HG03342 (cell line): ENCODE measurements at regions not wholly inside any gene's neighbourhood (a gene's known extent, or its start where the extent isn't known, plus 50 kb on each side); places are given as distances from the start of the nearest gene placed in this dataset.
"Not testable (repeated sequence)": the region's sequence is repeated elsewhere in the genome, so short reads cannot be mapped to it uniquely, and the experiment has no call there.

Source experiments
- ATAC-seq: cut with Tn5 transposase; IDR thresholded peaks from one replicate; pipeline ENCODE4 v1.9.1; 2021; ENCODE audit warnings: mild to moderate bottlenecking, moderate library complexity; ENCODE audit not compliant: unreplicated experiment

DNA sequence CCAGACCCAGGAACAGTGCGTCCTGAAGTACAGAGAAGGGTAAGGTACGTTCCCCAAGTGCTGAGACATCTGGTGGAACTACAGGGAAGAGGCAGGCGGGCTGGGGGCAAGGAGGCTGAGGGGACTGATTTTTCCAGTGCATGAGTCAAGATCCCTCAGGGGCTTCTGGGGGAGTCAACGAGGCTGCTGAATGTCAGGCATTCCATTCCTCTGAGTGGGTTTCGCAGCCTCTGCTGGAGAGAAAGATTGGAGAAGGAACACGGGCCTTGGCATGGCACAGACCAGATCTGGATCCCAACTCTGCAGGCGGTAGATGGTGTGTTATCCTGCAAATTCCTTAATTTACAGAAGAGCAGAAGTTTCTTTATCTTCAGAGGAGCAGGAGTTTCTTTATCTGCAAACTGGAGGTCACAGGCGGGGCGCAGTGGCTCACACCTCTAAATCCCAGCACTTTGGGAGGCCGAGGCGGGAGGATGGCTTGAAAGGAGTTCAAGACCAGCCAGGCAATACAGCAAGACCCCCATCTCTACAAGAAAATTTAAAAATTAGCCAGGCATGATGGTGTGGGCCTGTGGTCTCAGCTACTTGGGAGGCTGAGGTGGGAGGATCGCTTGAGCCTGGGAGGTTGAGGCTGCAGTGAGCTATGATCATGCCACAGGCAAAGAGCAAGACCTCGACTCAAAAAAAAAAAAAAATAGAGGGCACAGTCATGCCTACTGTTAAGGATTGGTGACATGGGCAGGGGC, 132.6 kb upstream of the MAP1LC3B2 start:
- no peak for ATAC-seq

DNA sequence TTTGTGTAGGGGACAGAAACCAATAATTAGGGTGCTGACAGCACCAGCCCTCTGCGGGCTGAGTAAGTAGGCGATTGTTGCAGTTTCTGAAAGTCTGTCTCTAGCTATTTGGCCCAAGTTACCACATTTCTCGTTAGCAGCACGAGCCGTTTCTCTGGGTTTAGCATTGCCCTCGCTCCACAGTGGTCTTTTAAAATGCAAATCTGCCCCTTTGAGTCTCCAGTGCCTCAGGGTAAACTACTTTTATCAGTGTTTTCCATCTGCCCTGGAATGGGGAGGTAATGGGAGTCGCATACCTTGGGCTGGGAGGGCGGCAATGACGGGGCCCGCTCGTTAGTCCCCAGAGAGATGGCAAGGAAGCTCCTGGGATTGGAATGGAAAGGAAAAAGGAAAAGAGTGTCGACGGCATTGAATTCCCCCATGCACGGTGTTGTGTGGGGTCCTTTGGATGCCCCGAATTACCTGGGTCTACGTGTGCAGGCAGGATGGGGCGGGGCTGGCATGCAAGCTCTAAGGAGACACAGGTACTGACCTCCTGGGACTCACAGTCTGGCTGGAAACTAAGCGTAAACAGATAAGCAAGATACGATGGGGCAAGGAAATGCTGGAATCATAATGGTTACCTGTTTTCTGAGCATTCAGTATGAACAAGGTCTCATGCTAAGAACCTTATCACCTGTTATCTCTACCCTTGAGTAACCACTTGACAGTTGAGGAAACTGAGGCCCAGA, 131.8 kb upstream of the MAP1LC3B2 start:
- no peak for ATAC-seq

DNA sequence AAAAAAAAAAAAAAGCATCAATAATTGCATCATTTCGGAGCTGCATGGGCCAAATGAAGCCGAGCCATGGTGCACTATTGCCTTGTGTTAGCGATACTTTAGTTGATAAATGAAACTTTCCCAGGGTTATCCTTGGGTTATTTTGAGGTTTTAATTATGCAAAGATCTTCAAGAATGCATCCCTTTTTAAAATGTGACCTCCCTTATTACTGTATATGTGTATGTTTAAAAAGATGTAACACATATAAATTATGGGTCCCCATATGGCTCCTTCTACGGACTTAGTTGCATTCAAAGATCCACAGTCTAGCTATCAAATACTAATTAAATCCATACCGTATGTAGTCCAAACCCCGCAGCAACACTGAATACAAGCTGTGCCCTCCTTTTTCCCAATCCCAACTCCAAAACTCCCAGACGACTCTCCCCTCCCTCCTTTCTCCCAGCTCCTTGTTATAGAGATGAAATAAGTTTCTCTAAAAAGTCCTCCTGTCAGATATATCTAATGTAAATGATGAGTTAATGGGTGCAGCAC, 129.3 kb upstream of the MAP1LC3B2 start:
- ATAC-seq, result no peak

DNA sequence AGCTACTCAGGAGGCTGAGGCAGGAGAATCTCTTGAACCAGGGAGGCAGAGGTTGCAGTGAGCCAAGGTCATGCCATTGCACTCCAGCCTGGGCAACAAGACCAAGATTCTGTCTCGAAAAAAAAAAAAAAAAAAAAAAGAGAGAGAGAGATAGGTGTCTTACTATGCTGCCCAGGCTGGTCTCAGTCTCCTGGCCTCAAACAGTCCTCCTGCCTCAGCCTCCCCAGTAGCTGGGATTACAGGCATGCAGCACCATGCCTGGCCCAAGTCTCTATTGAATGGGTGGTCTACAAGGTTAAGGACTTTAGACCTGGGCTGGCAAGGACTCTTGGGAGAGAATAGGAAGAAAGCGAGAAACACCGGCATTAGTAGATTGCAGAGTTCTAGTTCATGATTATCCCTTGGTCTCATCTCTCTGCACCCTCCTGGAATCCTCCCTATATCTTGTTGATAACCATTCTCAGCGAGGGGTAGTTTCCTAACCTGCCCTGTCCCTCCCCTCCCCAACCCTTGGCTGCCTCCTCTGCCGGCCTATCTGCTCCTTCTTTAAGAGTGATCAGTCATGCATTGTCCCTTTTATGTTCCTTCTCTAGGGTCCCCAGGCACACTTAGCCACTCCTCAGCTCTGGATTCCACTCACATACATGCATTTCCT, 128.1 kb upstream of the MAP1LC3B2 start:
- ATAC-seq, result no peak

DNA sequence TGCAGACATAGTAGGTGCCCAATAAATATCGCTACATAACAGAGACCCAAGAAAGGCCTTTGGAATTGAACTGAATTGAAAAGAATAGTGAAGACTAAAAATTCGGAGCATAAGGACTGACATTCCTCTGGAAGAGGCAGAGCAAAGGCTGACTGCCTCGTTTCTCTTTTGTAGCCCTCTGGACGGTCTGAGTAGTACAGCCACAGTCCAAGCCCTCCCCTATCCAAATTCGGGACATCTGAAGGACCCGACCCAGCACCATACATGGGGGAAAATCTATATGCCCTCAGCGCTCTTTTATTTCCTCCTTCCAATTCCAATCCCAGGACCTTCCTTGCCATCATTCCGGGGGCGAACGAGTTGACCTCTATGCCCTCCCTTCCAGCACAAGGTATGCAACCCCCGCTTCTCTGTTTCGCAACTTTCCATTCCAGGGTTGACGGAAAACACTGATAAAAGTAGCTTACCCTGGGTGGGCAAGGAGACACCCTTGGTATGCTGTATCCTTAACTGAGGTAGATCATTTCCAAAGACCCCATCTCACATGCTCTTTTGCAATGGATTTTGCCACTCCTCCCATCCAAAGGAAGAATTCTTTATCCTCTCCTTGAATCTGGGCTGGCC, 127.4 kb upstream of the MAP1LC3B2 start:
- no peak for ATAC-seq

DNA sequence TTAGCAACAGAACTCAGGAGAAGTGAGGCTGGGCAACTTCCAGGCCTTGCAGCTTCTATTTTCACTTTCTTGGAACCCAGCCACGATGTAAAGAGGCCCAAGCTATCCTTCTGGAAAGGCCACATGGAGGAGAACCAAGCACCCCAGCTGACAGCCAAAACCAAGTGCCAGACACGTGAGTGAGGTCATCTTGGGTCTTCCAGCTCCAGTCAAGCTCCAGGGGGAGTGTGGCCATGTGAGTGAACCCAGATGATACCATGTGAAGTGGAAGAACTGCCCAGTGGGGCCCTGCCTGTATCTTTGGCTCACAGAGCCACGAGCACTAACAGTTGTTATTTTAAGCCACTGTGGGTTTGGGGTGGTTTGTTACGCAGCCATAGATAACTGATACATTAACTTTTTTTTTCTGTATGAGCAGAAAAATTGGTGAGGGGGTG, 126.8 kb upstream of the MAP1LC3B2 start:
- no peak for ATAC-seq

GRCh38 chr12:116433249-116433648, 125.9 kb upstream of the MAP1LC3B2 start:
- no peak for ATAC-seq

GRCh38 chr12:116434155-116435011, 124.8 kb upstream of the MAP1LC3B2 start:
- ATAC-seq, result no peak

DNA sequence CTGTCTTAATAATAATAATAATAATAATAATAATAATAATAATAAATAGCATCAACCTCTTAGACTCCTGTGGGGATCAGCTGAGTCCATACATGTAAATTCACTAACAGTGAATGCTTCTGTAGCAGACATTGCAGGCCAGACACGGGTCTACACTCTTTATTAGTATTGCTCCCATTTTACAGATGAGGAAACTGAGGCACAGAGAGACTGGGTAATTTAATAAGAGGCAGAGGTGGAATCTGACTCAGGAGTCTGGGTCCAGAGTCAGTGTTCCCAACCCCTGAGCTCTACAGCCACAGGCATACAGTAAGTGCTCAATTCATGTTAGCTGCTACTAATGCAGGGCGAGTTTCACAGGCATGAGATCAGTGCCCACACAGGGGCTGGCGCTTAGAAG, 123.2 kb upstream of the MAP1LC3B2 start:
- ATAC-seq, result no peak

- ATAC-seq, result no peak
Observed at GRCh38 chr12:116436561-116437249, 122.5 kb upstream of the MAP1LC3B2 start.

DNA sequence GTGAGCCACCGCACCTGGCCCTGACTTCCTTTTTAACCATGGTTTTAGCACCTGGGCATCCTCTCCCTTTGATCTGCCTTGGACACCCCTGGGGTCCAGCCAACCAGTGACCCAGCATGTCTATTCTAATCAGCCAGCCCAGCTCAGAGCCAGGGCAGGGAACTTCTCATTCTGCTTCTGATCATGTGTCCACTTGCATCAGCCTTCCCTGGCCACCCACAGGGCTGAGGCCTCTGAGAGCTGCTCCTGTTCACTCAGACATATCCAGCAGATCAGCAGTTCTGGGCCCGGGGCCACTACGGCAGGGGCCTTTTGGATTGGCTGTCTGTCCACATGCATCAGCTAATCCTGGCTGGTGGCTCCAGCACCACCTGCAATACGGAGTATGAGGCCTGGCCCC, 117.9 kb upstream of the MAP1LC3B2 start:
- ATAC-seq, result no peak

DNA sequence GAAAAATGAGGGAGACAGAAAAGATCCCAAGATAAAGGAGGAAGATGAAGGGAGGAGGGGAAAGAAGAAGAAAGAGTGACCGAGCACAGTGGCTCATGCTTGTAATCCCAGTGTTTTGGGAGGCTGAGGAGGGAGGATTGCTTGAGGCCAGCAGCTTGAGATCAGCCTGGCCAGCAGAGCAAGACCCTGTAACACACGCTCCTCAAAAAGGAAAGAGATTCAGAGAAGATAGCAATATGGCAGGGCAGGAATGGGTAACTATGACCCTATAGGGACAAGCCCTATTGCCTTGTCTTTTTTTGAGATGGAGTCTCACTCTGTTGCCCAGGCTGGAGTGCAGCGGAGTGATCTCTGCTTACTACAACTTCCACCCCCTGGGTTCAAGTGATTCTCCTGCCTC, 116.9 kb upstream of the MAP1LC3B2 start:
- no peak for ATAC-seq

- ATAC-seq, result no peak
Observed at GRCh38 chr12:116442946-116443345, 116.2 kb upstream of the MAP1LC3B2 start.

DNA sequence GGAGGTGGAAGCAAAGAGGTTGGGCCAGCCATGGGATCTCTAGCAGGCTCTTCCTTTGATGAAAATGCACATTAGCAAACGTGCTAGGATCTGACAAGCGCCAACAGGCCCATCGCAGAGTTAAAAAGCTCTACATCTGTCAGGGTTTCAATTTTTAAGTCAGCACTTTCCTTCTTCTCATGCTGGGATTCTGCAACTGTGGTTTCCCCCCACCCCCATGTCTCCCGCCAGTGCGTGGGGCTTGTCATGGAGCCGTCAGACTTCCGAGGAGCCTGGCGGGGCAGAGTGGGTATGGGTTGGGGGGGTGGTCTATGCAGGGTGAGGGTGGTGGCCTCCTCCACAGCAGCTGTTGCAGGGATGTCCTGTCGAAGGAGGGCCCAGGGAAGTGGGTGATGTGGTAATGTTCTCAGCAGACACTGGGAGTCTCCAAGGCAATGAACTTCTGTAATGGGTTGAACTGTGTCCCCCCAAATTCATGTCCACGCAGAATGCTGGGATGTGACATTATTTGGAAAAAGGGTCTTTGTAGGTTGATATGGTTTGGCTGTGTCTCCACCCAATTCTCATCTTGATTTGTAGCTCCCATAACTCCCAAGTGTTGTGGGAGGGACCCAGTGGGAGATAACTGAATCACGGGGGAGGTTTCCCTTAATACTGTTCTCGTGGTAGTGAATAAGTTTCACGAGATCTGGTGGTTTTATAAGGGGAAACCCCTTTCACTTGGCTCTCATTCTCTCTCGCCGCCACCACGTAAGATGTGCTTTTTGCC, 115.2 kb upstream of the MAP1LC3B2 start:
- no peak for ATAC-seq

- no peak for ATAC-seq
Observed at GRCh38 chr12:116444590-116444943, 114.6 kb upstream of the MAP1LC3B2 start.

DNA sequence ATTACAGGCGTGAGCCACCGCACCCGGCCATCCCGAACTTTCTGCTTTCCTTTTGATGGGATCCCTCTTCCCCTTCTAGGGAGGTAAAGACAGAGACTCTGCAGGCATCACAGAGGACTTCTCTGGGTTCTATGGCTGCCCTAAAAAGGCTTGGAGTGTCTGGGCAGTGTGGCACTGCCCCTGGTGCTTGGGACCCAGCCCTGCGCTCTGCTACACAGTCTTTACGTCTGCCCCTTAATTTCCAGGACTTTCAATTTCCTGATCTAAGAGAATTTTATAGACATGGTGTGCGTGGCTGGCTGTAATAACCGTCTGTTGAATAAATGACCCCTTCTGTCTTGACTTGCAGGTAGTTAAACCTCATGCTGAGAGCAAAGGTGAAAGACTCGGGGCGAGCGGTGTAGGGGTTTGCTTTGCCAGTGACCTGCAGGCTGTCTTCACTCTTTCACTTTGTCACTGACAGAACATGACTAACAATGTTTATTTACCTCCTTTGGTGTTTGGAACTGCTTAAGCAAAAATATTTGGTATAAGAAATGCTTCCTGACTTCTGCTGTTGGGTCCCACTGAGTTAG, 110.9 kb upstream of the MAP1LC3B2 start:
- no peak for ATAC-seq

GRCh38 chr12:116450406-116450910, 108.7 kb upstream of the MAP1LC3B2 start:
- ATAC-seq, result no peak

GRCh38 chr12:116452975-116453374, 106.2 kb upstream of the MAP1LC3B2 start:
- ATAC-seq, result not testable (repeated sequence)
